Mesodermal cell (in vitro differentiated cells): ENCODE measurements at regions not wholly inside any gene's neighbourhood (a gene's known extent, or its start where the extent isn't known, plus 50 kb on each side); places are given as distances from the start of the nearest gene placed in this dataset.

Source experiments
- H3K27ac ChIP-seq: 2 replicates; pipeline ENCODE4 v1.7.0; 2013; ENCODE audit warnings: mild to moderate bottlenecking, low read depth, low read length, moderate library complexity; ENCODE audit not compliant: severe bottlenecking
- H3K36me3 ChIP-seq: 2 replicates; pipeline ENCODE4 v1.7.1; 2013; ENCODE audit warnings: mild to moderate bottlenecking, low read length, moderate library complexity; ENCODE audit not compliant: control insufficient read depth, insufficient read depth
- H3K4me1 ChIP-seq: one replicate; pipeline ENCODE4 v1.7.1; 2013; ENCODE audit warnings: mild to moderate bottlenecking, low read length; ENCODE audit not compliant: insufficient read depth, control insufficient read depth, poor library complexity, severe bottlenecking
- H3K4me3 ChIP-seq: 2 replicates; pipeline ENCODE4 v1.7.0; 2013; ENCODE audit warnings: low read length, control low read depth, mild to moderate bottlenecking; ENCODE audit not compliant: insufficient read depth, poor library complexity, severe bottlenecking; ENCODE audit errors: extremely low read depth
- H3K9me3 ChIP-seq: 2 replicates; pipeline ENCODE4 v1.7.1; 2013; ENCODE audit warnings: mild to moderate bottlenecking, low read length, moderate library complexity; ENCODE audit not compliant: control insufficient read depth
- WGBS, 2 experiments: methylation state at CpG; one replicate each; pipeline ENCODE4 v1.1.5; 2013; ENCODE audit warnings: missing lambda C conversion rate in 2 of 2; ENCODE audit not compliant: insufficient coverage in 2 of 2; 5-methylcytosine and 5-hydroxymethylcytosine counted together

DNA sequence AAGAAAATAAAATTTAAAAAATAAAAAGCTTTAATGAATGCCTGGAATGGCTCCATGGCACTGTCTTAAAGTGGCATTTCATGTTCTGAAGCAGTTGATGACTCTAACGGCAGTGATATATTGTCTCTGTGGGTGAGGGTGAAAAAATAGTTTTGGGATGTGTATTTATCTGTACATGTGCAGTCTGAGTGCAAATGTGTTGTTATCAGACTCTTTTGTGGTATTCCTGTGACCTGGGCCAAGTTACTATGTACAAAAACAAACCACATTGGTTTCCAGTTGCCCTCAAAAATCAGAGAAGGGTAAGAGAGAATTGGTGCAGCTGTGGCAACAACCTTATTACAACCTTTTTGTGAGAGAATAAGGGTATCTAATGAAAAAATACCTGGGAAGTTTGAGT, 81.7 kb upstream of the CCDC91 start:
- no peaks in the 10 kb centered on the region for H3K4me1 ChIP-seq
- H3K4me3 ChIP-seq: no peak overlapping the region
- WGBS, 2 experiments: 75 to 100% methylated on average over 1 of the region's 1 CpG
- no peaks in the 10 kb centered on the region for H3K9me3 ChIP-seq
- H3K36me3 ChIP-seq: no peaks in the 10 kb centered on the region
- H3K27ac ChIP-seq: no peak overlapping the region

GRCh38 chr12:28110329-28110728, 79.9 kb upstream of the CCDC91 start:
- Histone ChIP-seq H3K4me3 (no peak overlapping the region), H3K9me3 (no peaks in the 10 kb centered on the region), H3K4me1 (no peaks in the 10 kb centered on the region), H3K36me3 (no peaks in the 10 kb centered on the region), H3K27ac (no peak overlapping the region)
- WGBS, 2 experiments: 86% methylated on average over 1 of the region's 3 CpGs; no CpG with 5 or more reads in 1 of the 2 experiments

GRCh38 chr12:28114488-28114887, 75.8 kb upstream of the CCDC91 start:
- no peak overlapping the region for H3K27ac ChIP-seq
- H3K36me3 ChIP-seq: no peaks in the 10 kb centered on the region
- WGBS, 2 experiments: 90 to 91% methylated on average over 1 of the region's 2 CpGs
- no peak overlapping the region for H3K4me3 ChIP-seq
- H3K4me1 ChIP-seq: no peaks in the 10 kb centered on the region
- H3K9me3 ChIP-seq: no peaks in the 10 kb centered on the region

GRCh38 chr12:28121433-28121832, 68.8 kb upstream of the CCDC91 start:
- Histone ChIP-seq H3K9me3 (no peaks in the 10 kb centered on the region), H3K27ac (no peak overlapping the region), H3K4me1 (no peaks in the 10 kb centered on the region), H3K36me3 (no peaks in the 10 kb centered on the region), H3K4me3 (no peak overlapping the region)
- no CpG with 5 or more reads among the region's 1 CpG for WGBS, 2 experiments

GRCh38 chr12:28121899-28122655, 68.2 kb upstream of the CCDC91 start:
- Histone ChIP-seq H3K4me3 (no peak overlapping the region), H3K36me3 (no peaks in the 10 kb centered on the region), H3K9me3 (no peaks in the 10 kb centered on the region), H3K4me1 (no peaks in the 10 kb centered on the region), H3K27ac (no peak overlapping the region)
- 93% methylated on average over 2 to 3 of the region's 4 CpGs for WGBS, 2 experiments

- Histone ChIP-seq H3K9me3 (no peaks in the 10 kb centered on the region), H3K4me1 (no peaks in the 10 kb centered on the region), H3K4me3 (no peak overlapping the region), H3K27ac (no peak overlapping the region), H3K36me3 (no peaks in the 10 kb centered on the region)
- no CpG with 5 or more reads among the region's 3 CpGs for WGBS, 2 experiments
Measured at GRCh38 chr12:28122756-28123155, 67.5 kb upstream of the CCDC91 start.

DNA sequence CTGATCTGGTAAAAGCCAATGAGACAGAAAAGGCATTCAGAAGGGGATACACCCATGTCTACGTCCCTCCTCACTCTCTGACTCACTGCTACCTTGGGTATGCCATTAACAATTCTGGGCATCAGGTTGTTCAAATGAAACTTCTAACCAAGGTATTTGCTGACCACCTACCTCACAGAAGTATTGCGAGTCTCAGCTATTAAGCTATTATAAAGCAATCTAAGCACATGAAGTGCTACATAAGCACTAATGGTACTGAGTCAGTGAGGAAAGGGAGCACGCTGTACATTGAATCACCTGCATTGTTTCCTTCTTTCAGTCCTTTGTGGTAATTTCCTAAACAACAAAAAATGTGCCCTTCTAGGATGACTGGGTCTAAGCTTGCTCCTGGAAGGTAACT, 62.8 kb upstream of the CCDC91 start:
- Histone ChIP-seq H3K4me3 (no peak overlapping the region), H3K9me3 (no peaks in the 10 kb centered on the region), H3K36me3 (no peaks in the 10 kb centered on the region), H3K27ac (no peak overlapping the region), H3K4me1 (peaks cover 5% of the 10 kb centered on the region)
- 90% methylated on average over 2 of the region's 3 CpGs; no CpG with 5 or more reads in 1 of the 2 experiments for WGBS, 2 experiments

- H3K27ac ChIP-seq: no peak overlapping the region
- H3K36me3 ChIP-seq: no peaks in the 10 kb centered on the region
- no peaks in the 10 kb centered on the region for H3K9me3 ChIP-seq
- peaks cover 5% of the 10 kb centered on the region for H3K4me1 ChIP-seq
- no peak overlapping the region for H3K4me3 ChIP-seq
- no CpG with 5 or more reads among the region's 1 CpG for WGBS, 2 experiments
Measured at GRCh38 chr12:28129031-28129430, 61.2 kb upstream of the CCDC91 start.

GRCh38 chr12:28130234-28130624, 60.0 kb upstream of the CCDC91 start:
- WGBS, 2 experiments: 0% methylated on average over 1 of the region's 2 CpGs; no CpG with 5 or more reads in 1 of the 2 experiments
- Histone ChIP-seq H3K4me1 (peaks cover 5% of the 10 kb centered on the region), H3K36me3 (no peaks in the 10 kb centered on the region), H3K9me3 (no peaks in the 10 kb centered on the region), H3K27ac (no peak overlapping the region), H3K4me3 (no peak overlapping the region)

DNA sequence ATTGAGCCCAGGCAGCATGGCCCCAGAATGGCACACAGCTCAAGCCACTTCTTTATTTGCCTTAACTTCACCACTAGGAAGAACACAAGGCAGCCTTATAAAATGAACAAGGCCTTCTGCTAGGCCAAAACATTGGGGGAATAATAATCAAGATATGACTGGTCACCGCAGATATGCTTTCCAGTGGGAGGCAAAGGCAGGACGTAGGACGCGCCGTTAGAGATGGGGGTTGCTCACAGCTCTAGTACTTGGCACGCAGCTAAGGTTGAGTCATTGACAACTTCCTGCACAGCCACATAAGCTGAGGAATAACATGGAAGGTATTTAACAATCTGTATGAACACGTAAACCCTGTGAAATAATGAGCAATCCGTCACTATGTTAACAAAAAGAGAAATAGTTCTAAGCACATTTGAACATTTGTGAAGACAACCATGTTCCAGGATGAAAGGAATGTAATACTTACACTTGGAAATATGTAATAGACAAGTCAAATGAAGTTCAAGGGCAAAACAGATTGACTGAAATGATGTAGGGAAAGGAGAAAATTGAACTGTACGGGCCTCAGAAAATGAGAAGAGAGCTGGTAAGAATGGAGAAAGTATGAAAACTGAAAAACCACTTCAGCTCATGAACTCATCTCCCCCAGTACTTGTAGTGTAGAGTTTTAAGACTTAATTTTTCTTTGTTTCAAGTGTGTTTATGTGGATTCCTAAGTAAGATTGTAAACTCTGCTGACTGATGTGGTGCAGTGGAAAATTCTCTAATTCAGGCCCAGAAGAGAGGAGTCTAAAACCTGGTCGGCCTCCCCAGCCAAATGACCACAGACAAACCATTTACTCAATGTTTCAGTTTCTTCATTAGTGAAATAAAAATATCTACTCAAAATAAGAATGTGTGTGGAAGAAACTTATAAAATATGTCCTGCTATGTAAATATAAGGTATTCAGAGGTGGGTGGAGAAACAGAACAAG, 59.3 kb upstream of the CCDC91 start:
- WGBS, 2 experiments: 97 to 98% methylated on average over 4 to 5 of the region's 10 CpGs
- Histone ChIP-seq H3K4me1 (peaks cover 5% of the 10 kb centered on the region), H3K27ac (peak overlapping the region; percentile 11), H3K4me3 (no peak overlapping the region), H3K36me3 (no peaks in the 10 kb centered on the region), H3K9me3 (no peaks in the 10 kb centered on the region)
